Trophoblast cell (in vitro differentiated cells and primary cell): ENCODE measurements at regions not wholly inside any gene's neighbourhood (a gene's known extent, or its start where the extent isn't known, plus 50 kb on each side); places are given as distances from the start of the nearest gene placed in this dataset.

Experiments
- DNase-seq, 2 donors: peaks; one replicate each; pipeline ENCODE4 v3.0.0-alpha.2; 2016
- H2AFZ ChIP-seq: 2 replicates; pipeline ENCODE4 v1.6.1; 2013; ENCODE audit warnings: low read length, moderate library complexity, mild to moderate bottlenecking; ENCODE audit not compliant: insufficient read depth, poor library complexity
- H2AK5ac ChIP-seq: 2 replicates; pipeline ENCODE4 v1.6.1; 2013; ENCODE audit warnings: mild to moderate bottlenecking, low read length
- H2BK120ac ChIP-seq: 2 replicates; pipeline ENCODE4 v1.6.1; 2013; ENCODE audit warnings: low read length, mild to moderate bottlenecking, moderate library complexity; ENCODE audit not compliant: insufficient read depth, poor library complexity
- H2BK12ac ChIP-seq: 2 replicates; pipeline ENCODE4 v1.6.1; 2013; ENCODE audit warnings: mild to moderate bottlenecking, low read length, moderate library complexity
- H2BK5ac ChIP-seq: 2 replicates; pipeline ENCODE4 v1.6.1; 2013; ENCODE audit warnings: low read length, low read depth, moderate library complexity, mild to moderate bottlenecking; ENCODE audit not compliant: poor library complexity
- H3K14ac ChIP-seq: 2 replicates; pipeline ENCODE4 v1.6.1; 2013; ENCODE audit warnings: mild to moderate bottlenecking, low read length
- H3K18ac ChIP-seq: 2 replicates; pipeline ENCODE4 v1.6.1; 2013; ENCODE audit warnings: mild to moderate bottlenecking, low read length
- H3K23ac ChIP-seq: 2 replicates; pipeline ENCODE4 v1.6.1; 2013; ENCODE audit warnings: low read length
- H3K27ac ChIP-seq: 2 replicates; pipeline ENCODE4 v1.5.1; 2013; ENCODE audit warnings: low read depth, mild to moderate bottlenecking, inconsistent platforms, low read length, moderate library complexity
- H3K27me3 ChIP-seq: 2 replicates; pipeline ENCODE4 v1.6.1; 2013; ENCODE audit warnings: inconsistent platforms, mild to moderate bottlenecking, low read length, moderate library complexity; ENCODE audit not compliant: insufficient read depth
- H3K36me3 ChIP-seq, 2 experiments: 1 replicate in 1 of 2; 2 replicates in 1 of 2; pipeline ENCODE4 v1.6.1; 2013; ENCODE audit warnings: low read length in 2 of 2, mild to moderate bottlenecking in 2 of 2, moderate library complexity in 1 of 2; ENCODE audit not compliant: insufficient read depth in 2 of 2, control insufficient read depth in 1 of 2
- H3K4ac ChIP-seq: 2 replicates; pipeline ENCODE4 v1.6.1; 2013; ENCODE audit warnings: low read depth, mild to moderate bottlenecking, low read length, moderate library complexity
- H3K4me1 ChIP-seq, 2 experiments: 1 replicate in 1 of 2; 2 replicates in 1 of 2; pipeline ENCODE4 v1.6.1; 2013; ENCODE audit warnings: low read length in 2 of 2, mild to moderate bottlenecking in 2 of 2, moderate library complexity in 1 of 2; ENCODE audit not compliant: insufficient read depth in 2 of 2, control insufficient read depth in 1 of 2
- H3K4me2 ChIP-seq: 2 replicates; pipeline ENCODE4 v1.6.1; 2013; ENCODE audit warnings: inconsistent platforms, mild to moderate bottlenecking, low read length, moderate library complexity
- H3K4me3 ChIP-seq: 2 replicates; pipeline ENCODE4 v1.5.1; 2013; ENCODE audit warnings: mild to moderate bottlenecking, low read depth, low read length, inconsistent platforms
- H3K79me1 ChIP-seq: one replicate; pipeline ENCODE4 v1.6.1; 2013; ENCODE audit warnings: low read length
- H3K79me2 ChIP-seq: 2 replicates; pipeline ENCODE4 v1.6.1; 2013; ENCODE audit warnings: low read length, mild to moderate bottlenecking; ENCODE audit not compliant: control insufficient read depth, insufficient read depth, poor library complexity
- H3K9ac ChIP-seq: 2 replicates; pipeline ENCODE4 v1.6.1; 2013; ENCODE audit warnings: mild to moderate bottlenecking, low read length
- H3K9me3 ChIP-seq: 2 replicates; pipeline ENCODE4 v1.6.1; 2013; ENCODE audit warnings: low read depth, mild to moderate bottlenecking, control low read depth, inconsistent platforms, low read length; ENCODE audit not compliant: insufficient read depth
- H4K12ac ChIP-seq: 2 replicates; pipeline ENCODE4 v1.6.1; 2013; ENCODE audit warnings: low read depth, mild to moderate bottlenecking, low read length, moderate library complexity
- H4K8ac ChIP-seq: 2 replicates; pipeline ENCODE4 v1.6.1; 2013; ENCODE audit warnings: low read depth, mild to moderate bottlenecking, low read length, moderate library complexity
- H4K91ac ChIP-seq: one replicate; pipeline ENCODE4 v1.6.1; 2013; ENCODE audit warnings: low read depth, mild to moderate bottlenecking, low read length, moderate library complexity
- WGBS: extraction: QIAGEN DNeasy Blood & Tissue Kit; methylation state at CpG from one replicate; pipeline ENCODE4 v1.1.7; 2013; ENCODE audit warnings: missing lambda C conversion rate; ENCODE audit not compliant: insufficient read length, insufficient coverage; ENCODE audit errors: extremely low coverage; 5-methylcytosine and 5-hydroxymethylcytosine counted together

DNA sequence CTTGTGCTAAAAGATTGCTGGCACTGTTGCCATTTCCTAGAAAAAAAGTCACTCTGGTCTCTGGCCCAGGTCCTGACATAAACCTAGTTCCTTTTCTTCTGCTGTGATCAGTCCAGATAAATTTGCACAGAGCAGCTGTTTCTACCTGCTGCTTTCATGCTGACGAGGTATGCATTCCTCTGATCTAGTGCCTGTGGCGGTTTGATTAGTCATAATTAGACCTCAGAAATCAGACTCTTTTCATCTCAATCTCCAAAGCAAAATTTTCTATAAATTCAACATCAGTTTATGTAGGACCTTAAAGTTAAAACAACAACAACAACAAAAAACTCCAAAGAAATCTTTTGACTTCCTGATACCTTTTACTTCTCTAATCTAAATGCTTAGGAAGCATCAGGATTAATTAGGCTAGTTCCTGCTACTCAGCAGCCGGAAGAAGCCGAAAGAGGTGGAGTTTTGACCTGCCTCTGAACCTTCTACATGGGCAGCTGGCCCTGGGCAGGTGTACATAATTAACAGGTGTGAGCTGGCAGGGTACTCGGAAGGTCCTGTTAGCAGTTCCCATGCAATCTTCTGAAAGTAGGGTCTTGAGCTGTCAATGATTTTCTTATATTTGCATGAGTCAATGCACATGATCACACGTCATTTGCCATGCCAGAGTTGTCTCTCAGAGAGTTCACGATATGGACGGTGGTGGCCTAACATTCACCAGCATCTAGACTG, 83.3 kb upstream of the CCDC112 start:
- H3K9me3 ChIP-seq = no peaks in the 10 kb centered on the region
- no peak overlapping the region for H2BK5ac ChIP-seq
- H3K27me3 ChIP-seq = no peaks in the 10 kb centered on the region
- WGBS = no CpG with 5 or more reads among the region's 8 CpGs
- H3K36me3 ChIP-seq = no peaks in the 10 kb centered on the region
- H3K18ac ChIP-seq = no peak overlapping the region
- no peak overlapping the region for H2BK120ac ChIP-seq
- no peak overlapping the region for H2AFZ ChIP-seq
- no peak overlapping the region for H3K27ac ChIP-seq
- H3K4me1 ChIP-seq = no peaks in the 10 kb centered on the region
- H4K12ac ChIP-seq = no peak overlapping the region
- H3K79me2 ChIP-seq = no peaks in the 10 kb centered on the region
- H3K79me1 ChIP-seq = no peaks in the 10 kb centered on the region
- H3K4me2 ChIP-seq = no peak overlapping the region
- DNase-seq = peak; percentile 39 to 66
- no peak overlapping the region for H3K4me3 ChIP-seq
- no peak overlapping the region for H3K9ac ChIP-seq
- no peak overlapping the region for H4K91ac ChIP-seq
- no peak overlapping the region for H2AK5ac ChIP-seq
- H3K23ac ChIP-seq = no peak overlapping the region
- no peak overlapping the region for H4K8ac ChIP-seq
- no peak overlapping the region for H2BK12ac ChIP-seq
- H3K4ac ChIP-seq = no peak overlapping the region
- H3K14ac ChIP-seq = no peak overlapping the region

DNA sequence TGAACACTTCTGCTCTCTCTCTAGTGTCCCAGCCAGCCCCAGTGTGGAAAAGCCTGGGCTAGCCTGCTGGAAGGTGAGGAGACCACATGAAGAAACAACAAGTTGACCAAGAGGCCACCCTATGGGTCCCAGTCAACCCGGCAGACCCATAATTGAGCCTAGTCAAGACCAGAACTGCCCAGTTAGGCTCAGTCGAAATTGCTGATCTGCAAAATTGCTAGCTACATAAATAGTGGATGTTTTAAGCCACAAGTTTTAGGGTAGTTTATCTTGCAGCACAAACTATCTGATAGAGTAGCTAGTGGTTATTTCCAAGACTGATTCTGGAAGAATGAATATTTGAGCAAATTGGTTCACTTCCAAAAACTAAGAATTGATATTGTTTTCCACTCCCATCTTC, 82.3 kb upstream of the CCDC112 start:
- WGBS = no CpG with 5 or more reads among the region's 2 CpGs
- Histone ChIP-seq H2BK5ac (no peak overlapping the region), H3K9ac (no peak overlapping the region), H3K4ac (no peak overlapping the region), H3K14ac (no peak overlapping the region), H2BK120ac (no peak overlapping the region), H3K79me1 (no peaks in the 10 kb centered on the region), H3K18ac (no peak overlapping the region), H3K4me2 (no peak overlapping the region), H3K27ac (no peak overlapping the region), H3K23ac (no peak overlapping the region), H3K27me3 (no peaks in the 10 kb centered on the region), H2BK12ac (no peak overlapping the region), H2AFZ (no peak overlapping the region), H4K91ac (no peak overlapping the region), H2AK5ac (no peak overlapping the region), H3K4me3 (no peak overlapping the region), H3K4me1 (no peaks in the 10 kb centered on the region), H3K79me2 (no peaks in the 10 kb centered on the region), H3K36me3 (no peaks in the 10 kb centered on the region), H4K12ac (no peak overlapping the region), H3K9me3 (no peaks in the 10 kb centered on the region), H4K8ac (no peak overlapping the region)
- DNase-seq = no peak

GRCh38 chr5:115377468-115378217, 81.2 kb upstream of the CCDC112 start:
- no peak overlapping the region for H2BK120ac ChIP-seq

GRCh38 chr5:115375893-115376292, 79.4 kb upstream of the CCDC112 start:
- peak in 1 of 2 donors; percentile 12 for DNase-seq
- H3K14ac ChIP-seq = no peak overlapping the region
- no peak overlapping the region for H3K4ac ChIP-seq
- no peaks in the 10 kb centered on the region for H3K9me3 ChIP-seq
- no peaks in the 10 kb centered on the region for H3K79me2 ChIP-seq
- H2AK5ac ChIP-seq = no peak overlapping the region
- H2BK120ac ChIP-seq = no peak overlapping the region
- WGBS = no CpG with 5 or more reads among the region's 5 CpGs
- H4K91ac ChIP-seq = no peak overlapping the region
- no peak overlapping the region for H3K9ac ChIP-seq
- no peaks in the 10 kb centered on the region for H3K27me3 ChIP-seq
- no peak overlapping the region for H3K4me3 ChIP-seq
- H2AFZ ChIP-seq = no peak overlapping the region
- no peak overlapping the region for H3K23ac ChIP-seq
- H4K8ac ChIP-seq = no peak overlapping the region
- H3K18ac ChIP-seq = no peak overlapping the region
- H3K4me1 ChIP-seq = no peaks in the 10 kb centered on the region
- no peak overlapping the region for H4K12ac ChIP-seq
- H3K79me1 ChIP-seq = no peaks in the 10 kb centered on the region
- H2BK12ac ChIP-seq = no peak overlapping the region
- no peak overlapping the region for H3K27ac ChIP-seq
- no peak overlapping the region for H2BK5ac ChIP-seq
- H3K36me3 ChIP-seq = no peaks in the 10 kb centered on the region
- H3K4me2 ChIP-seq = no peak overlapping the region

More at GRCh38 chr5:115377468-115378217, 81.2 kb upstream of the CCDC112 start:
- no peak overlapping the region for H2AK5ac ChIP-seq
- H3K79me1 ChIP-seq = no peaks in the 10 kb centered on the region
- no peaks in the 10 kb centered on the region for H3K79me2 ChIP-seq
- H3K9ac ChIP-seq = no peak overlapping the region
- H3K27me3 ChIP-seq = no peaks in the 10 kb centered on the region
- H3K18ac ChIP-seq = no peak overlapping the region
- H3K4me3 ChIP-seq = no peak overlapping the region
- no peak overlapping the region for H3K27ac ChIP-seq
- WGBS = no CpG with 5 or more reads among the region's 4 CpGs
- H4K8ac ChIP-seq = no peak overlapping the region
- no peaks in the 10 kb centered on the region for H3K9me3 ChIP-seq
- H2BK5ac ChIP-seq = no peak overlapping the region
- H3K4ac ChIP-seq = no peak overlapping the region
- H2AFZ ChIP-seq = no peak overlapping the region
- no peak overlapping the region for H4K12ac ChIP-seq
- no peak overlapping the region for H4K91ac ChIP-seq
- no peak overlapping the region for H2BK12ac ChIP-seq
- H3K14ac ChIP-seq = no peak overlapping the region
- H3K36me3 ChIP-seq = no peaks in the 10 kb centered on the region
- H3K4me1 ChIP-seq = no peaks in the 10 kb centered on the region
- no peak overlapping the region for H3K4me2 ChIP-seq
- DNase-seq = peak in 1 of 2 donors; percentile 15
- no peak overlapping the region for H3K23ac ChIP-seq
